OCI-LY1 (cell line): ENCODE measurements at regions not wholly inside any gene's neighbourhood (a gene's known extent, or its start where the extent isn't known, plus 50 kb on each side); places are given as distances from the start of the nearest gene placed in this dataset.

Experiments used
- CTCF ChIP-seq: fragments of 200-600 bp; sonication (generic), shearing (Covaris generic); IDR thresholded peaks from 2 replicates; pipeline ENCODE4 v1.5.1; 2017; ENCODE audit warnings: mild to moderate bottlenecking, antibody characterized with exemption, low read length, moderate library complexity, mixed read lengths
- EZH2 ChIP-seq: fragments of 200-600 bp; sonication (generic), shearing (Covaris generic); IDR thresholded peaks from 2 replicates; pipeline ENCODE4 v1.8.0; 2017; ENCODE audit warnings: borderline replicate concordance, mixed run types, mild to moderate bottlenecking, antibody characterized with exemption, low read length, moderate library complexity, mixed read lengths

GRCh38 chr7:153935095-153935494, 117.1 kb upstream of the DPP6 start:
- TF ChIP-seq CTCF (no peak), EZH2 (no peak)
